GM12878 (cell line): ENCODE measurements at regions not wholly inside any gene's neighbourhood (a gene's known extent, or its start where the extent isn't known, plus 50 kb on each side); places are given as distances from the start of the nearest gene placed in this dataset.

Source experiments
- ATAC-seq: fragments of 200-7000 bp; cut with Tn5 transposase; 3 replicates; pipeline ENCODE4 v1.9.1; 2020; ENCODE audit warnings: mild to moderate bottlenecking, moderate library complexity
- BruUV-seq: library from RNA; stranded (reverse); fragments of 400-500 nt; replicated peaks from 2 replicates; lab custom pipeline; 2021; lab: Mats Ljungman, UMichigan
- CTCF ChIA-PET: fragments of 300-600 bp; sonication (Branson Sonifier 250); formaldehyde crosslinking; extraction: SDS; loops from one replicate; lab custom pipeline; 2021; ENCODE audit warnings: inconsistent platforms; lab: Yijun Ruan, JAX
- POLR2A ChIA-PET: fragments of 350-600 bp; formaldehyde crosslinking; extraction: SDS; loops from one replicate; lab custom pipeline; 2021; ENCODE audit warnings: inconsistent platforms; lab: Charles Lee
- RAD21 ChIA-PET: fragments of 300-600 bp; sonication (Branson Sonifier 250); formaldehyde crosslinking; loops from one replicate; lab custom pipeline; 2023; ENCODE audit warnings: antibody characterized with exemption; ENCODE audit not compliant: unreplicated experiment; lab: Charles Lee
- SMC1A ChIA-PET: fragments of 300-600 bp; sonication (Branson Sonifier 250); formaldehyde crosslinking; loops from one replicate; lab custom pipeline; 2023; ENCODE audit not compliant: unreplicated experiment, uncharacterized antibody; lab: Charles Lee
- DNase-seq: peaks from one replicate; pipeline ENCODE4 v3.0.0-alpha.2; 2011; ENCODE audit warnings: low read depth, low spot score
- FAIRE-seq: peaks from 3 replicates; lab custom pipeline; 2011; peaks lifted over from hg19 to GRCh38; lab: Jason Lieb, UNC
- H2AFZ ChIP-seq: 2 replicates; pipeline ENCODE4 v1.6.0; 2011; ENCODE audit warnings: low read depth, low read length, control low read depth; ENCODE audit not compliant: control insufficient read depth
- H3K27ac ChIP-seq: 2 replicates; pipeline ENCODE4 v1.5.1; 2011; ENCODE audit warnings: control low read depth; ENCODE audit not compliant: control insufficient read depth, insufficient read depth
- H3K27me3 ChIP-seq, 2 experiments: replicated peaks in 1 of 2; 2 replicates each; pipeline versions ENCODE4 v1.6.0 to v1.6.1; 2011; ENCODE audit warnings: low read length in 1 of 2; ENCODE audit not compliant: control insufficient read depth in 2 of 2, insufficient read depth in 2 of 2
- H3K36me3 ChIP-seq, 2 experiments: 2 replicates each; pipeline ENCODE4 v1.5.1; 2011; ENCODE audit warnings: low read length in 1 of 2; ENCODE audit not compliant: control insufficient read depth in 2 of 2, insufficient read depth in 2 of 2
- H3K4me1 ChIP-seq: 2 replicates; pipeline ENCODE4 v1.6.1; 2011; ENCODE audit warnings: mild to moderate bottlenecking, low read length, moderate library complexity, mixed read lengths; ENCODE audit not compliant: control insufficient read depth, insufficient read depth
- H3K4me2 ChIP-seq: 2 replicates; pipeline ENCODE4 v1.6.0; 2011; ENCODE audit warnings: control low read depth; ENCODE audit not compliant: control insufficient read depth, insufficient read depth
- H3K4me3 ChIP-seq: fragments of 200-600 bp; sonication (generic); 2 replicates; pipeline ENCODE4 v1.5.1; 2016
- H3K79me2 ChIP-seq: 2 replicates; pipeline ENCODE4 v1.6.0; 2011; ENCODE audit warnings: low read length; ENCODE audit not compliant: control insufficient read depth, insufficient read depth
- H3K9ac ChIP-seq: 2 replicates; pipeline ENCODE4 v1.8.0; 2011; ENCODE audit warnings: low read length, control low read depth, mixed read lengths; ENCODE audit not compliant: control insufficient read depth, insufficient read depth
- H3K9me3 ChIP-seq: replicated peaks from 3 replicates; pipeline ENCODE4 v1.5.1; 2011; ENCODE audit warnings: mild to moderate bottlenecking, low read length; ENCODE audit not compliant: control insufficient read depth, insufficient read depth
- H4K20me1 ChIP-seq: 2 replicates; pipeline ENCODE4 v1.6.0; 2011; ENCODE audit not compliant: control insufficient read depth, insufficient read depth
- KLF5 ChIP-seq: fragments of 450-650 bp; IDR thresholded peaks from 2 replicates; pipeline ENCODE4 v1.6.1; 2014; ENCODE audit warnings: mild to moderate bottlenecking; ENCODE audit not compliant: partially characterized antibody
- NR2F1 ChIP-seq: fragments of 450-650 bp; conservative IDR thresholded peaks from 2 replicates; pipeline ENCODE4 v1.6.1; 2017; ENCODE audit warnings: mild to moderate bottlenecking
- WGBS: methylation state at CpG from one replicate; pipeline ENCODE4 v1.1.6; 2016; ENCODE audit warnings: low lambda C conversion rate; ENCODE audit not compliant: insufficient replicate concordance, insufficient coverage; ENCODE audit errors: missing lambda C conversion rate; 5-methylcytosine and 5-hydroxymethylcytosine counted together
- in situ Hi-C: fragments of 300-500 bp; cut with MboI; formaldehyde crosslinking; loops from 9 replicates; pipeline ENCODE4 v1.14.3; 2018; ENCODE audit warnings: mixed read lengths
- intact Hi-C: fragments of 100-400 bp; cut with micrococcal nuclease; formaldehyde crosslinking; loops from one replicate; pipeline ENCODE4 v1.14.2; 2022; ENCODE audit not compliant: unreplicated experiment
- TF ChIP-seq, protein P1 (sequence below): fragments of 450-650 bp; IDR thresholded peaks from 2 replicates; pipeline ENCODE4 v1.6.1; 2017; ENCODE audit warnings: mild to moderate bottlenecking, moderate library complexity
- TF ChIP-seq, protein P2 (sequence below): IDR thresholded peaks from 2 replicates; pipeline ENCODE4 v1.6.1; 2012; ENCODE audit warnings: mild to moderate bottlenecking, low read depth, low read length
- TF ChIP-seq, protein P3 (sequence below): fragments of 450-650 bp; IDR thresholded peaks from 2 replicates; pipeline ENCODE4 v1.6.1; 2014; ENCODE audit warnings: mild to moderate bottlenecking

GRCh38 chr9:106784076-106784475, 78.9 kb upstream of the ZNF462 start:
- Histone ChIP-seq H3K4me1 (no peaks in the 10 kb centered on the region), H3K27me3 (no peaks in the 10 kb centered on the region), H3K9me3 (no peaks in the 10 kb centered on the region), H3K79me2 (no peaks in the 10 kb centered on the region), H3K4me3 (no peak overlapping the region), H3K36me3 (no peaks in the 10 kb centered on the region), H3K9ac (no peak overlapping the region), H3K27ac (no peak overlapping the region), H4K20me1 (no peaks in the 10 kb centered on the region), H2AFZ (no peak overlapping the region), H3K4me2 (no peak overlapping the region)
- intact Hi-C loops (no loop called here), in situ Hi-C loops (no loop called here)
- WGBS, result 16% methylated on average over 3 of the region's 3 CpGs
- ATAC-seq (no peak), DNase-seq (no peak), FAIRE-seq (no peak)
- ChIA-PET SMC1A (no interaction called here), POLR2A (no interaction called here), CTCF (no interaction called here), RAD21 (no interaction called here)
- TF ChIP-seq NR2F1, result no peak
- TF ChIP-seq, protein P1, sequence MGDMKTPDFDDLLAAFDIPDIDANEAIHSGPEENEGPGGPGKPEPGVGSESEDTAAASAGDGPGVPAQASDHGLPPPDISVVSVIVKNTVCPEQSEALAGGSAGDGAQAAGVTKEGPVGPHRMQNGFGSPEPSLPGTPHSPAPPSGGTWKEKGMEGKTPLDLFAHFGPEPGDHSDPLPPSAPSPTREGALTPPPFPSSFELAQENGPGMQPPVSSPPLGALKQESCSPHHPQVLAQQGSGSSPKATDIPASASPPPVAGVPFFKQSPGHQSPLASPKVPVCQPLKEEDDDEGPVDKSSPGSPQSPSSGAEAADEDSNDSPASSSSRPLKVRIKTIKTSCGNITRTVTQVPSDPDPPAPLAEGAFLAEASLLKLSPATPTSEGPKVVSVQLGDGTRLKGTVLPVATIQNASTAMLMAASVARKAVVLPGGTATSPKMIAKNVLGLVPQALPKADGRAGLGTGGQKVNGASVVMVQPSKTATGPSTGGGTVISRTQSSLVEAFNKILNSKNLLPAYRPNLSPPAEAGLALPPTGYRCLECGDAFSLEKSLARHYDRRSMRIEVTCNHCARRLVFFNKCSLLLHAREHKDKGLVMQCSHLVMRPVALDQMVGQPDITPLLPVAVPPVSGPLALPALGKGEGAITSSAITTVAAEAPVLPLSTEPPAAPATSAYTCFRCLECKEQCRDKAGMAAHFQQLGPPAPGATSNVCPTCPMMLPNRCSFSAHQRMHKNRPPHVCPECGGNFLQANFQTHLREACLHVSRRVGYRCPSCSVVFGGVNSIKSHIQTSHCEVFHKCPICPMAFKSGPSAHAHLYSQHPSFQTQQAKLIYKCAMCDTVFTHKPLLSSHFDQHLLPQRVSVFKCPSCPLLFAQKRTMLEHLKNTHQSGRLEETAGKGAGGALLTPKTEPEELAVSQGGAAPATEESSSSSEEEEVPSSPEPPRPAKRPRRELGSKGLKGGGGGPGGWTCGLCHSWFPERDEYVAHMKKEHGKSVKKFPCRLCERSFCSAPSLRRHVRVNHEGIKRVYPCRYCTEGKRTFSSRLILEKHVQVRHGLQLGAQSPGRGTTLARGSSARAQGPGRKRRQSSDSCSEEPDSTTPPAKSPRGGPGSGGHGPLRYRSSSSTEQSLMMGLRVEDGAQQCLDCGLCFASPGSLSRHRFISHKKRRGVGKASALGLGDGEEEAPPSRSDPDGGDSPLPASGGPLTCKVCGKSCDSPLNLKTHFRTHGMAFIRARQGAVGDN, result no peak
- no peak for TF ChIP-seq KLF5
- TF ChIP-seq, protein P2, sequence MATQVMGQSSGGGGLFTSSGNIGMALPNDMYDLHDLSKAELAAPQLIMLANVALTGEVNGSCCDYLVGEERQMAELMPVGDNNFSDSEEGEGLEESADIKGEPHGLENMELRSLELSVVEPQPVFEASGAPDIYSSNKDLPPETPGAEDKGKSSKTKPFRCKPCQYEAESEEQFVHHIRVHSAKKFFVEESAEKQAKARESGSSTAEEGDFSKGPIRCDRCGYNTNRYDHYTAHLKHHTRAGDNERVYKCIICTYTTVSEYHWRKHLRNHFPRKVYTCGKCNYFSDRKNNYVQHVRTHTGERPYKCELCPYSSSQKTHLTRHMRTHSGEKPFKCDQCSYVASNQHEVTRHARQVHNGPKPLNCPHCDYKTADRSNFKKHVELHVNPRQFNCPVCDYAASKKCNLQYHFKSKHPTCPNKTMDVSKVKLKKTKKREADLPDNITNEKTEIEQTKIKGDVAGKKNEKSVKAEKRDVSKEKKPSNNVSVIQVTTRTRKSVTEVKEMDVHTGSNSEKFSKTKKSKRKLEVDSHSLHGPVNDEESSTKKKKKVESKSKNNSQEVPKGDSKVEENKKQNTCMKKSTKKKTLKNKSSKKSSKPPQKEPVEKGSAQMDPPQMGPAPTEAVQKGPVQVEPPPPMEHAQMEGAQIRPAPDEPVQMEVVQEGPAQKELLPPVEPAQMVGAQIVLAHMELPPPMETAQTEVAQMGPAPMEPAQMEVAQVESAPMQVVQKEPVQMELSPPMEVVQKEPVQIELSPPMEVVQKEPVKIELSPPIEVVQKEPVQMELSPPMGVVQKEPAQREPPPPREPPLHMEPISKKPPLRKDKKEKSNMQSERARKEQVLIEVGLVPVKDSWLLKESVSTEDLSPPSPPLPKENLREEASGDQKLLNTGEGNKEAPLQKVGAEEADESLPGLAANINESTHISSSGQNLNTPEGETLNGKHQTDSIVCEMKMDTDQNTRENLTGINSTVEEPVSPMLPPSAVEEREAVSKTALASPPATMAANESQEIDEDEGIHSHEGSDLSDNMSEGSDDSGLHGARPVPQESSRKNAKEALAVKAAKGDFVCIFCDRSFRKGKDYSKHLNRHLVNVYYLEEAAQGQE, result no peak
- TF ChIP-seq, protein P3, sequence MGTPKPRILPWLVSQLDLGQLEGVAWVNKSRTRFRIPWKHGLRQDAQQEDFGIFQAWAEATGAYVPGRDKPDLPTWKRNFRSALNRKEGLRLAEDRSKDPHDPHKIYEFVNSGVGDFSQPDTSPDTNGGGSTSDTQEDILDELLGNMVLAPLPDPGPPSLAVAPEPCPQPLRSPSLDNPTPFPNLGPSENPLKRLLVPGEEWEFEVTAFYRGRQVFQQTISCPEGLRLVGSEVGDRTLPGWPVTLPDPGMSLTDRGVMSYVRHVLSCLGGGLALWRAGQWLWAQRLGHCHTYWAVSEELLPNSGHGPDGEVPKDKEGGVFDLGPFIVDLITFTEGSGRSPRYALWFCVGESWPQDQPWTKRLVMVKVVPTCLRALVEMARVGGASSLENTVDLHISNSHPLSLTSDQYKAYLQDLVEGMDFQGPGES, result no peak
- BruUV-seq, result no TSS peak
